ENCODE measurements at regions not wholly inside any gene's neighbourhood (a gene's known extent, or its start where the extent isn't known, plus 50 kb on each side); places are given as distances from the start of the nearest gene placed in this dataset.
"Not testable (repeated sequence)": the region's sequence is repeated elsewhere in the genome, so short reads cannot be mapped to it uniquely, and the experiment has no call there.

- WGBS, 2 donors, result 24 to 38% methylated on average over 1 of the region's 1 CpG
- TF ChIP-seq POLR2A (IDR thresholded peaks at IDR 0.05), result no peak
- TF ChIP-seq, protein P1, sequence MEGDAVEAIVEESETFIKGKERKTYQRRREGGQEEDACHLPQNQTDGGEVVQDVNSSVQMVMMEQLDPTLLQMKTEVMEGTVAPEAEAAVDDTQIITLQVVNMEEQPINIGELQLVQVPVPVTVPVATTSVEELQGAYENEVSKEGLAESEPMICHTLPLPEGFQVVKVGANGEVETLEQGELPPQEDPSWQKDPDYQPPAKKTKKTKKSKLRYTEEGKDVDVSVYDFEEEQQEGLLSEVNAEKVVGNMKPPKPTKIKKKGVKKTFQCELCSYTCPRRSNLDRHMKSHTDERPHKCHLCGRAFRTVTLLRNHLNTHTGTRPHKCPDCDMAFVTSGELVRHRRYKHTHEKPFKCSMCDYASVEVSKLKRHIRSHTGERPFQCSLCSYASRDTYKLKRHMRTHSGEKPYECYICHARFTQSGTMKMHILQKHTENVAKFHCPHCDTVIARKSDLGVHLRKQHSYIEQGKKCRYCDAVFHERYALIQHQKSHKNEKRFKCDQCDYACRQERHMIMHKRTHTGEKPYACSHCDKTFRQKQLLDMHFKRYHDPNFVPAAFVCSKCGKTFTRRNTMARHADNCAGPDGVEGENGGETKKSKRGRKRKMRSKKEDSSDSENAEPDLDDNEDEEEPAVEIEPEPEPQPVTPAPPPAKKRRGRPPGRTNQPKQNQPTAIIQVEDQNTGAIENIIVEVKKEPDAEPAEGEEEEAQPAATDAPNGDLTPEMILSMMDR (IDR thresholded peaks at IDR 0.05), result no peak
- H3K27me3 ChIP-seq, result no peaks in the 10 kb centered on the region
- no peaks in the 10 kb centered on the region for H3K9me3 ChIP-seq
- H3K36me3 ChIP-seq (ENCODE audit: low read depth, missing control alignments), result no peaks in the 10 kb centered on the region
- H3K4me3 ChIP-seq, result no peak overlapping the region
- intact Hi-C loops (cut with DNase I; ENCODE audit: low total_unique reads), result no loop called here
- H3K27ac ChIP-seq, result no peak overlapping the region
- no peak for DNase-seq
- H3K4me1 ChIP-seq, result peaks cover 4% of the 10 kb centered on the region
Measured at GRCh38 chr2:83103613-83104012, 1355.5 kb downstream of the SUCLG1 start.

GRCh38 chr2:83089051-83089450, 1370.0 kb downstream of the SUCLG1 start:
- H3K27me3 ChIP-seq; H3K27ac ChIP-seq; intact Hi-C loops (cut with DNase I; ENCODE audit: low total_unique reads); H3K9me3 ChIP-seq; DNase-seq; H3K4me1 ChIP-seq; H3K4me3 ChIP-seq; H3K36me3 ChIP-seq (ENCODE audit: low read depth, missing control alignments): not testable (repeated sequence)
- 95 to 98% methylated on average over 10 to 15 of the region's 15 CpGs for WGBS, 2 donors

GRCh38 chr2:83085869-83086268, 1373.2 kb downstream of the SUCLG1 start:
- DNase-seq, result no peak
- no peak overlapping the region for H3K27ac ChIP-seq
- WGBS, 2 donors, result 96% methylated on average over 2 of the region's 2 CpGs
- H3K4me1 ChIP-seq, result peaks cover 6% of the 10 kb centered on the region
- no peak for TF ChIP-seq POLR2A (IDR thresholded peaks at IDR 0.05)
- TF ChIP-seq, protein P1 (IDR thresholded peaks at IDR 0.05), result no peak
- no peak overlapping the region for H3K4me3 ChIP-seq
- no peaks in the 10 kb centered on the region for H3K9me3 ChIP-seq
- H3K36me3 ChIP-seq (ENCODE audit: low read depth, missing control alignments), result no peaks in the 10 kb centered on the region
- intact Hi-C loops (cut with DNase I; ENCODE audit: low total_unique reads), result no loop called here
- no peaks in the 10 kb centered on the region for H3K27me3 ChIP-seq

- Histone ChIP-seq H3K36me3 (ENCODE audit: low read depth, missing control alignments) (no peaks in the 10 kb centered on the region), H3K9me3 (no peaks in the 10 kb centered on the region), H3K27ac (no peak overlapping the region), H3K27me3 (no peaks in the 10 kb centered on the region), H3K4me3 (no peak overlapping the region), H3K4me1 (peaks cover 6% of the 10 kb centered on the region)
- TF ChIP-seq, protein P1 (IDR thresholded peaks at IDR 0.05), result no peak
- TF ChIP-seq POLR2A (IDR thresholded peaks at IDR 0.05), result no peak
- intact Hi-C loops (cut with DNase I; ENCODE audit: low total_unique reads), result no loop called here
- WGBS, 2 donors, result 33 to 44% methylated on average over 6 of the region's 6 CpGs
- no peak for DNase-seq
Measured at GRCh38 chr2:83081826-83082690, 1377.0 kb downstream of the SUCLG1 start.

DNA sequence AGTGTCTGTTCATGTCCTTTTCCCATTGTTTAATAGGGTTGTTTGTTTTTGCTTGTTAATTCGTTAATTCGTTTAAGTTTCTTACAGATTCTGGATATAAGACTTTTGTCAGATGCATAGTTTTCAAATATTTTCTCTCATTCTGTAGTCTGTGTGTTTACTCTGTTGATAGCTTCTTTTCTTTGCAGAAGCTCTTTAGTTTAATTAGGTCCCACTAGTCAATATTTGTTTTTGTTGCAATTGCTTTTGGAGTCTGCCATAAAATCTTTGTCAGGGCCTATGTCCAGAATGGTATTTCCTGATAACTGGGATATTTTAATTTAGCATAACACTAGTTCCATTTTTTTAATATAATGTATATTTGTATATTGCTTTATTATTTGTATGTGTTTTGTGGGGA, 1380.1 kb downstream of the SUCLG1 start:
- 91 to 96% methylated on average over 2 of the region's 2 CpGs for WGBS, 2 donors

More for the DNA sequence above, 1380.1 kb downstream of the SUCLG1 start:
- H3K27me3 ChIP-seq, result no peaks in the 10 kb centered on the region
- intact Hi-C loops (cut with DNase I; ENCODE audit: low total_unique reads), result no loop called here
- no peaks in the 10 kb centered on the region for H3K36me3 ChIP-seq (ENCODE audit: low read depth, missing control alignments)
- no peak for DNase-seq
- no peak overlapping the region for H3K4me3 ChIP-seq
- TF ChIP-seq POLR2A (IDR thresholded peaks at IDR 0.05), result no peak
- TF ChIP-seq, protein P1 (IDR thresholded peaks at IDR 0.05), result no peak
- no peaks in the 10 kb centered on the region for H3K9me3 ChIP-seq
- peaks cover 6% of the 10 kb centered on the region for H3K4me1 ChIP-seq
- no peak overlapping the region for H3K27ac ChIP-seq

All from testis (tissue), 2 donors.